ENCODE measurements at regions not wholly inside any gene's neighbourhood (a gene's known extent, or its start where the extent isn't known, plus 50 kb on each side); places are given as distances from the start of the nearest gene placed in this dataset.

DNA sequence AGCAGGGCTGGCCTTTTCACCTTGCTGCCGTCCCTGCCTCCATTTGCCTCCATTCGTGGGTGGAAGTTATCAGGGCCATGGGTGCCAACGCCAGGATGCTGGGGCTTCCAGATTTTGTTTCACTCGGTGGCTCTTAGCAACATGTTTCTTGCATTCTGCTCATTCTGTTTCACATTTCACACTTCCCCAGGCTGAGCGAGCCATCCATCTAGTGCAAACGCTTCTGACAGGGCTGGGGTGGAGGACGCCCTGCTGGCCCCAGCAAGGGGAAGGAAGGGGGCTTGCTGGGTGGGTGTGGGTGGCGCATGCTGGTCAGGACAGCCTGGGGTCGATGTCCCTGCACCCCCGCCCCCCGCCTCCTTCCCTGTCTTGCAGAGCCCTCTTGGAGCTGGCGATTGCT lies 165.2 kb downstream of the URI1 start:
- DNase-seq (ENCODE audit: low read depth, low spot score) (no peak), ATAC-seq (no peak)
- Histone ChIP-seq H3K4me3 (replicated peaks in 1 of 2; ENCODE audit: low read depth in 1 of 2, low read length in 2 of 2) (no peak overlapping the region), H2AFZ (ENCODE audit: low read depth, low read length, poor library complexity, severe bottlenecking) (no peak overlapping the region), H3K9ac (ENCODE audit: low read length) (no peak overlapping the region), H3K36me3 (ENCODE audit: control insufficient read depth in 1 of 2, insufficient read depth in 2 of 2, low read length in 2 of 2) (no peaks in the 10 kb centered on the region), H3K4me2 (ENCODE audit: low read length) (no peak overlapping the region), H3K27ac (ENCODE audit: low read depth, low read length) (no peak overlapping the region), H3K9me2 (ENCODE audit: insufficient read depth) (no peaks in the 10 kb centered on the region), H3K4me1 (ENCODE audit: control insufficient read depth in 1 of 2, insufficient read depth in 2 of 2, low read length in 2 of 2) (no peaks in the 10 kb centered on the region), H3K79me2 (ENCODE audit: insufficient read depth, low read length) (no peaks in the 10 kb centered on the region), H3K9me3 (ENCODE audit: control insufficient read depth in 1 of 2, insufficient read depth in 1 of 2, low read depth in 1 of 2, low read length in 2 of 2) (no peaks in the 10 kb centered on the region), H4K20me1 (ENCODE audit: insufficient read depth) (no peaks in the 10 kb centered on the region), H3K27me3 (ENCODE audit: insufficient read depth, low read length) (no peaks in the 10 kb centered on the region; the same call in 1 of the 2 replicates)
- TF ChIP-seq EZH2phosphoT487 (IDR thresholded peaks at IDR 0.05; ENCODE audit: borderline replicate concordance) (no peak), ZFX (IDR thresholded peaks at IDR 0.05) (no peak), RAD21 (IDR thresholded peaks at IDR 0.05; ENCODE audit: low read depth) (no peak), SRF (IDR thresholded peaks at IDR 0.05; ENCODE audit: low read depth) (no peak), POLR2A (IDR thresholded peaks at IDR 0.05; ENCODE audit: borderline replicate concordance, extremely low read depth, insufficient read depth, insufficient read length) (no peak), POLR2AphosphoS5 (IDR thresholded peaks at IDR 0.05; ENCODE audit: low read depth, low read length) (no peak), SP1 (IDR thresholded peaks at IDR 0.05; ENCODE audit: low read depth) (no peak), YY1 (IDR thresholded peaks at IDR 0.05; ENCODE audit: extremely low read depth, insufficient replicate concordance, low read depth, low read length) (no peak), SIN3A (IDR thresholded peaks at IDR 0.05; ENCODE audit: low read depth) (no peak), CBX3 (IDR thresholded peaks at IDR 0.05; ENCODE audit: low read depth) (no peak)
- TF ChIP-seq, protein P1, sequence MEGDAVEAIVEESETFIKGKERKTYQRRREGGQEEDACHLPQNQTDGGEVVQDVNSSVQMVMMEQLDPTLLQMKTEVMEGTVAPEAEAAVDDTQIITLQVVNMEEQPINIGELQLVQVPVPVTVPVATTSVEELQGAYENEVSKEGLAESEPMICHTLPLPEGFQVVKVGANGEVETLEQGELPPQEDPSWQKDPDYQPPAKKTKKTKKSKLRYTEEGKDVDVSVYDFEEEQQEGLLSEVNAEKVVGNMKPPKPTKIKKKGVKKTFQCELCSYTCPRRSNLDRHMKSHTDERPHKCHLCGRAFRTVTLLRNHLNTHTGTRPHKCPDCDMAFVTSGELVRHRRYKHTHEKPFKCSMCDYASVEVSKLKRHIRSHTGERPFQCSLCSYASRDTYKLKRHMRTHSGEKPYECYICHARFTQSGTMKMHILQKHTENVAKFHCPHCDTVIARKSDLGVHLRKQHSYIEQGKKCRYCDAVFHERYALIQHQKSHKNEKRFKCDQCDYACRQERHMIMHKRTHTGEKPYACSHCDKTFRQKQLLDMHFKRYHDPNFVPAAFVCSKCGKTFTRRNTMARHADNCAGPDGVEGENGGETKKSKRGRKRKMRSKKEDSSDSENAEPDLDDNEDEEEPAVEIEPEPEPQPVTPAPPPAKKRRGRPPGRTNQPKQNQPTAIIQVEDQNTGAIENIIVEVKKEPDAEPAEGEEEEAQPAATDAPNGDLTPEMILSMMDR (IDR thresholded peaks at IDR 0.05 in 2 of 3, conservative IDR thresholded peaks at IDR 0.05 in 1 of 3; ENCODE audit: borderline replicate concordance in 1 of 3, insufficient read depth in 1 of 3, low read depth in 2 of 3, low read length in 2 of 3) = no peak
- TF ChIP-seq, protein P2, sequence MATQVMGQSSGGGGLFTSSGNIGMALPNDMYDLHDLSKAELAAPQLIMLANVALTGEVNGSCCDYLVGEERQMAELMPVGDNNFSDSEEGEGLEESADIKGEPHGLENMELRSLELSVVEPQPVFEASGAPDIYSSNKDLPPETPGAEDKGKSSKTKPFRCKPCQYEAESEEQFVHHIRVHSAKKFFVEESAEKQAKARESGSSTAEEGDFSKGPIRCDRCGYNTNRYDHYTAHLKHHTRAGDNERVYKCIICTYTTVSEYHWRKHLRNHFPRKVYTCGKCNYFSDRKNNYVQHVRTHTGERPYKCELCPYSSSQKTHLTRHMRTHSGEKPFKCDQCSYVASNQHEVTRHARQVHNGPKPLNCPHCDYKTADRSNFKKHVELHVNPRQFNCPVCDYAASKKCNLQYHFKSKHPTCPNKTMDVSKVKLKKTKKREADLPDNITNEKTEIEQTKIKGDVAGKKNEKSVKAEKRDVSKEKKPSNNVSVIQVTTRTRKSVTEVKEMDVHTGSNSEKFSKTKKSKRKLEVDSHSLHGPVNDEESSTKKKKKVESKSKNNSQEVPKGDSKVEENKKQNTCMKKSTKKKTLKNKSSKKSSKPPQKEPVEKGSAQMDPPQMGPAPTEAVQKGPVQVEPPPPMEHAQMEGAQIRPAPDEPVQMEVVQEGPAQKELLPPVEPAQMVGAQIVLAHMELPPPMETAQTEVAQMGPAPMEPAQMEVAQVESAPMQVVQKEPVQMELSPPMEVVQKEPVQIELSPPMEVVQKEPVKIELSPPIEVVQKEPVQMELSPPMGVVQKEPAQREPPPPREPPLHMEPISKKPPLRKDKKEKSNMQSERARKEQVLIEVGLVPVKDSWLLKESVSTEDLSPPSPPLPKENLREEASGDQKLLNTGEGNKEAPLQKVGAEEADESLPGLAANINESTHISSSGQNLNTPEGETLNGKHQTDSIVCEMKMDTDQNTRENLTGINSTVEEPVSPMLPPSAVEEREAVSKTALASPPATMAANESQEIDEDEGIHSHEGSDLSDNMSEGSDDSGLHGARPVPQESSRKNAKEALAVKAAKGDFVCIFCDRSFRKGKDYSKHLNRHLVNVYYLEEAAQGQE (IDR thresholded peaks at IDR 0.05; ENCODE audit: low read depth) = no peak
- TF ChIP-seq, protein P3, sequence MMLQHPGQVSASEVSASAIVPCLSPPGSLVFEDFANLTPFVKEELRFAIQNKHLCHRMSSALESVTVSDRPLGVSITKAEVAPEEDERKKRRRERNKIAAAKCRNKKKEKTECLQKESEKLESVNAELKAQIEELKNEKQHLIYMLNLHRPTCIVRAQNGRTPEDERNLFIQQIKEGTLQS (IDR thresholded peaks at IDR 0.05) = no peak
- ChIA-PET POLR2A (no interaction called here), CTCF (no interaction called here), RAD21 (ENCODE audit: low non-redundant PET in 1 of 2, low total read pairs in 2 of 2, uncharacterized antibody in 2 of 2, unreplicated experiment in 2 of 2) (no interaction called here)
- BruUV-seq (replicated peaks) = no TSS peak
- intact Hi-C loops (cut with micrococcal nuclease) = no loop called here
